Parathyroid adenoma (tissue), 2 donors: ENCODE measurements at regions not wholly inside any gene's neighbourhood (a gene's known extent, or its start where the extent isn't known, plus 50 kb on each side); places are given as distances from the start of the nearest gene placed in this dataset.

Experiments used
- H2AFZ ChIP-seq: fragments of 300-600 bp; sonication (generic); one replicate; pipeline ENCODE4 v1.7.0; 2017; ENCODE audit warnings: antibody characterized with exemption, mild to moderate bottlenecking
- H3K27ac ChIP-seq: fragments of 300-600 bp; sonication (generic); one replicate; pipeline ENCODE4 v1.7.0; 2017
- H3K27me3 ChIP-seq: fragments of 300-600 bp; sonication (generic); one replicate; pipeline ENCODE4 v1.7.0; 2017; ENCODE audit warnings: low read length; ENCODE audit not compliant: control insufficient read depth, insufficient read depth
- H3K36me3 ChIP-seq: fragments of 300-600 bp; sonication (generic); one replicate; pipeline ENCODE4 v1.7.0; 2017; ENCODE audit warnings: low read length; ENCODE audit not compliant: control insufficient read depth, insufficient read depth
- H3K4me1 ChIP-seq: fragments of 300-600 bp; sonication (generic); one replicate; pipeline ENCODE4 v1.7.0; 2017; ENCODE audit warnings: control low read depth
- H3K4me2 ChIP-seq: fragments of 300-600 bp; sonication (generic); one replicate; pipeline ENCODE4 v1.7.0; 2017; ENCODE audit warnings: low read length
- H3K4me3 ChIP-seq: fragments of 300-600 bp; sonication (generic); one replicate; pipeline ENCODE4 v1.7.0; 2017; ENCODE audit warnings: low read depth, low read length
- H3K79me2 ChIP-seq: fragments of 300-600 bp; sonication (generic); one replicate; pipeline ENCODE4 v1.7.0; 2017; ENCODE audit warnings: control low read depth
- H3K9ac ChIP-seq: fragments of 300-600 bp; sonication (generic); one replicate; pipeline ENCODE4 v1.7.0; 2017; ENCODE audit warnings: mild to moderate bottlenecking
- H3K9me3 ChIP-seq: fragments of 300-600 bp; sonication (generic); one replicate; pipeline ENCODE4 v1.7.0; 2017; ENCODE audit warnings: low read length; ENCODE audit not compliant: control insufficient read depth
- TF ChIP-seq, protein P1 (sequence below): fragments of 300-600 bp; sonication (generic); IDR thresholded peaks from one replicate; pipeline ENCODE4 v1.7.0; 2017; ENCODE audit warnings: antibody characterized with exemption, mild to moderate bottlenecking
- donor health status: primary hyperparathyroidism.

DNA sequence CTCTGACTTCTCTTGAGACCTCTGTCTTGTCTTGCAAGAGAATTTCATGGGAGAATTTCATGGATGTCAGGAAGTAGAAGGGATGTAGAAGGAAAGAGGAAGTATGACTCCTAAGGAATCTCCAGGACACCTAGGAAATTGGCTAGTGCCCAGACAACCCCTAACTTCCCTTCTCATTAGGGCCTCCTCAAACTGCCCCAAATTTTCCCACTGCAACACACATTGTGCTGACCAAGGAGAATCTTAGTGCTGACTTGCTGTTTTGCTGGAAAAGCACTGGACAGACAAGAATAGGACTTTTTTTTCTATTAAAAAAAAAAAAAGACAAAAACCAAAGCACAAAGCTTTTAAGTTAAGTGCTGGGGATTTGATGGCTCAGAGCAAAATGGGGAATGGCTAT lies 236.1 kb upstream of the CADM1 start:
- H3K27me3 ChIP-seq: no peaks in the 10 kb centered on the region
- H3K4me3 ChIP-seq: no peak overlapping the region
- H3K79me2 ChIP-seq: no peaks in the 10 kb centered on the region
- no peak overlapping the region for H3K4me2 ChIP-seq
- H3K9me3 ChIP-seq: no peaks in the 10 kb centered on the region
- no peaks in the 10 kb centered on the region for H3K4me1 ChIP-seq
- no peaks in the 10 kb centered on the region for H3K36me3 ChIP-seq
- TF ChIP-seq, protein P1, sequence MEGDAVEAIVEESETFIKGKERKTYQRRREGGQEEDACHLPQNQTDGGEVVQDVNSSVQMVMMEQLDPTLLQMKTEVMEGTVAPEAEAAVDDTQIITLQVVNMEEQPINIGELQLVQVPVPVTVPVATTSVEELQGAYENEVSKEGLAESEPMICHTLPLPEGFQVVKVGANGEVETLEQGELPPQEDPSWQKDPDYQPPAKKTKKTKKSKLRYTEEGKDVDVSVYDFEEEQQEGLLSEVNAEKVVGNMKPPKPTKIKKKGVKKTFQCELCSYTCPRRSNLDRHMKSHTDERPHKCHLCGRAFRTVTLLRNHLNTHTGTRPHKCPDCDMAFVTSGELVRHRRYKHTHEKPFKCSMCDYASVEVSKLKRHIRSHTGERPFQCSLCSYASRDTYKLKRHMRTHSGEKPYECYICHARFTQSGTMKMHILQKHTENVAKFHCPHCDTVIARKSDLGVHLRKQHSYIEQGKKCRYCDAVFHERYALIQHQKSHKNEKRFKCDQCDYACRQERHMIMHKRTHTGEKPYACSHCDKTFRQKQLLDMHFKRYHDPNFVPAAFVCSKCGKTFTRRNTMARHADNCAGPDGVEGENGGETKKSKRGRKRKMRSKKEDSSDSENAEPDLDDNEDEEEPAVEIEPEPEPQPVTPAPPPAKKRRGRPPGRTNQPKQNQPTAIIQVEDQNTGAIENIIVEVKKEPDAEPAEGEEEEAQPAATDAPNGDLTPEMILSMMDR: no peak
- H3K27ac ChIP-seq: no peak overlapping the region
- H2AFZ ChIP-seq: no peak overlapping the region
- no peak overlapping the region for H3K9ac ChIP-seq

DNA sequence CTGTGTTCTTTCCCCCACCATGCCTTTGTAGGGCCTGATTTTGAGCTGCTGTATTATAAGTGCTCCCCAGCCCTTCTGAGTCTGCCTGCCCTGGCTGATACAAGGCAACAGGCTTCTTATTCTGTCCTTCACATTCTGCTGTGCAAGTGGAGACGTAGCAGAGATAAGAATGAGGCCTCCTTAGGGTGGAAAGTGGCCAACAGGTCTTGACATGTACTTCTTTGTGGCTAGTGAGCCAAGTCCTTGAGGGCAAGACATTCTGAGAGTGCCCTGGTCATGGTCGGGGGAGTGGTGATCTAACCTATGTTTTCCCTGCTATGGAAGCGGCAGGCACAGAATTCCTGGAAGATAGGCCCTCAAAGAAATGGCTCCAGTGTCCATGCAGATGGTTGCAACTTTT lies 235.7 kb upstream of the CADM1 start:
- no peak overlapping the region for H3K27ac ChIP-seq
- no peaks in the 10 kb centered on the region for H3K4me1 ChIP-seq
- H3K27me3 ChIP-seq: no peaks in the 10 kb centered on the region
- H3K9me3 ChIP-seq: no peaks in the 10 kb centered on the region
- H3K9ac ChIP-seq: no peak overlapping the region
- no peak overlapping the region for H2AFZ ChIP-seq
- no peak overlapping the region for H3K4me2 ChIP-seq
- H3K4me3 ChIP-seq: no peak overlapping the region
- H3K79me2 ChIP-seq: no peaks in the 10 kb centered on the region
- TF ChIP-seq, protein P1: no peak
- no peaks in the 10 kb centered on the region for H3K36me3 ChIP-seq

DNA sequence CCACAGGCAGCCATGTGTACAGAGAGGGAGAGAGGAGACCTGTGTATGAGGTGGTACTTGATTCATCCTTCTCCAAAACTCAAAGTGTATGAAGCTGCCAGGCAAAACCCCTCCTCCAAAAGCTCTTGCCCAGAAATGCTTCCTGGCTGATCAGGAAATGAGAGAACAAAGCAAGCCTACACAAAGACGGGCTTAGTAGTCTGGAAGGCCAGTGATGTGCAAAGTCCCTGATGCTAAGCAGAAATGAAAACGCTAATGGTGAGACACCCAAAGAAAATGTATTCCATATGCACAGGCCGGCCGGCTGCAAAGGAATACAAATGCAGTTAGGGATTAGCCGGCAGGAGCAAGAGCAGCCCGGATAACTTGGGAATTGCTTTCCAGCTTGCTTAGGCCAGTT lies 234.9 kb upstream of the CADM1 start:
- Histone ChIP-seq H3K9ac (no peak overlapping the region), H3K27me3 (no peaks in the 10 kb centered on the region), H3K4me2 (no peak overlapping the region), H2AFZ (no peak overlapping the region), H3K27ac (no peak overlapping the region), H3K9me3 (no peaks in the 10 kb centered on the region), H3K4me3 (no peak overlapping the region), H3K79me2 (no peaks in the 10 kb centered on the region), H3K4me1 (no peaks in the 10 kb centered on the region), H3K36me3 (no peaks in the 10 kb centered on the region)
- TF ChIP-seq, protein P1: no peak

DNA sequence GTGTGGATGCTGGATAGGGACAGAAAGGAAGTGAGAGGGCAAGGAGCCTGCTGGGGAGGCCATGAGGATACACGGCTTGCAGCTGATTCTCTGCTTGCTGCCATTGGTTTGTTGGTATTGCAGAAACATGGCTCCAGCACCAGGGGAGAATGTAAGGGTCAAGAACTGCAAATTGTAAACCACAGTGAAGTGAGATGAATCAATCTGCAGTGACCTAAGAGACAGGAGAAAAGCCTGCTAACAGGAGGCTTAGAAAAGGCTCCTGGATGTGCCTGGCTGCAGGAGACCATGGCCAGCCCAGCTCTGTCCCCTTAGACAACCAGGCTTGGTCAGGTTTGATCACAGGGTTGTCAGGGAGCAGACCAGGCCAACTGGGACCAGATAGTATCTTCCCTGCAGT lies 233.7 kb upstream of the CADM1 start:
- H3K4me3 ChIP-seq: no peak overlapping the region
- no peaks in the 10 kb centered on the region for H3K27me3 ChIP-seq
- no peak overlapping the region for H3K27ac ChIP-seq
- H3K36me3 ChIP-seq: no peaks in the 10 kb centered on the region
- H3K79me2 ChIP-seq: no peaks in the 10 kb centered on the region
- TF ChIP-seq, protein P1: no peak
- H3K9ac ChIP-seq: no peak overlapping the region
- no peak overlapping the region for H3K4me2 ChIP-seq
- no peak overlapping the region for H2AFZ ChIP-seq
- H3K4me1 ChIP-seq: no peaks in the 10 kb centered on the region
- H3K9me3 ChIP-seq: no peaks in the 10 kb centered on the region

DNA sequence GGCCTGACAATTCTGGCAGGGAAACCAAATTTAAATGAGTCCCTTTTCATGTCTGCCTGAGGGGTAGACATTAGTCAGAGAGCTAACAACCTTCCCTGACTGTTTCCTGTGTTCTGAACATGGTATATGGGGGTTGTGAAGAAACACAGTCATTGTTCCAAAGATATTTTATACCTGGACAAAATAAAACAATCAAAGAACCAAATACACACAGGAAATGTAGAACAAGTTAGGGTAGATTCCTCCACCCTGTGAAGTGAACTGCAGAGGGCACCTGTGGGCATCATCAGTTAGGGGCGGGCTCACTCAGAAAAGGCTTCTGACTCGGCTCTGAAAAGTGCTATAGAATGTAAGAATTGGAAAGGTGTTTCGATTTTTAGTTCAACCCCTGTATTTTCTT lies 231.9 kb upstream of the CADM1 start:
- Histone ChIP-seq H2AFZ (no peak overlapping the region), H3K27me3 (no peaks in the 10 kb centered on the region), H3K9ac (no peak overlapping the region), H3K79me2 (no peaks in the 10 kb centered on the region), H3K9me3 (no peaks in the 10 kb centered on the region), H3K4me1 (no peaks in the 10 kb centered on the region), H3K36me3 (no peaks in the 10 kb centered on the region), H3K27ac (no peak overlapping the region), H3K4me3 (no peak overlapping the region), H3K4me2 (no peak overlapping the region)
- TF ChIP-seq, protein P1: no peak
